ENCODE measurements at regions not wholly inside any gene's neighbourhood (a gene's known extent, or its start where the extent isn't known, plus 50 kb on each side); places are given as distances from the start of the nearest gene placed in this dataset.

DNA sequence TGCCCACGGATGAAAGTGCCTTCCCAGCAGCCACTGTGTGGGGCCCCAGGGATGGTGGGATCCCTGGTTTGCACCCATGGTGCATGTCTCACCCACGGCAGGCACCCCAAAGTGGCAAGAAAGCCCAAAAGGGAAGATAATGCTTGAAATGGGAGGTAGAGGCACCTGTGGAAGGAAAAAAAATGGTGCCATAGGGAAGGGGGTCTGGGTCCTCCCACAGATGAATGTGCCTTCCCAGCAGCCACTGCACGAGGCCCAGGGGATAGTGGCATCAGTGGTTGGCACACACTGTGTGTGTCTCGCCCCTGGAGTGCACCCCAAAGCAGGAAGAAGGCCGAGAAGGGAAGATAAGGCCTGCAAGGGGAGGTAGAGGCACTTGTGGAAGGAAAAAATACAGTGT, 264.2 kb downstream of the ALG10 start:
- in situ Hi-C loops (cut with MboI) (loop anchor here (25.0 kb wide), 3 partner anchors 99 to 301 kb away; no protein-coding TSS in a partner anchor), intact Hi-C loops (cut with micrococcal nuclease; ENCODE audit: unreplicated experiment) (no loop called here)
- ATAC-seq (no peak), FAIRE-seq (no peak), DNase-seq (ENCODE audit: low read depth, low spot score) (no peak)
- Histone ChIP-seq H3K9me3 (replicated peaks; ENCODE audit: control insufficient read depth, insufficient read depth, low read length) (no peaks in the 10 kb centered on the region; the same call in 2 of the 3 replicates), H3K27ac (ENCODE audit: control insufficient read depth, insufficient read depth) (no peak overlapping the region), H3K4me1 (ENCODE audit: control insufficient read depth, insufficient read depth, low read length) (no peaks in the 10 kb centered on the region), H3K79me2 (ENCODE audit: control insufficient read depth, insufficient read depth, low read length) (no peaks in the 10 kb centered on the region), H3K9ac (ENCODE audit: control insufficient read depth, insufficient read depth, low read length) (no peak overlapping the region), H2AFZ (ENCODE audit: control insufficient read depth, low read depth, low read length) (no peak overlapping the region), H3K27me3 (replicated peaks in 1 of 2; ENCODE audit: control insufficient read depth in 2 of 2, insufficient read depth in 2 of 2, low read length in 1 of 2) (no peaks in the 10 kb centered on the region), H3K4me2 (ENCODE audit: control insufficient read depth, insufficient read depth) (no peak overlapping the region), H4K20me1 (ENCODE audit: control insufficient read depth, insufficient read depth) (no peaks in the 10 kb centered on the region), H3K4me3 (no peak overlapping the region), H3K36me3 (ENCODE audit: control insufficient read depth in 2 of 2, insufficient read depth in 2 of 2, low read length in 1 of 2) (no peaks in the 10 kb centered on the region)
- CTCF ChIA-PET, result no interaction called here
- BruUV-seq (replicated peaks), result no TSS peak
- SMC1A ChIA-PET (ENCODE audit: uncharacterized antibody, unreplicated experiment), result no interaction called here
- RAD21 ChIA-PET (ENCODE audit: unreplicated experiment), result no interaction called here
- no peak for TF ChIP-seq RAD51 (IDR thresholded peaks at IDR 0.05)
- no peak for TF ChIP-seq BCL11A (IDR thresholded peaks at IDR 0.05; ENCODE audit: low read depth, low read length)
- no peak for TF ChIP-seq FOXM1 (IDR thresholded peaks at IDR 0.05; ENCODE audit: low read depth, low read length)
- no peak for TF ChIP-seq EZH2 (IDR thresholded peaks at IDR 0.05; ENCODE audit: borderline replicate concordance, control insufficient read depth, low read depth, low read length)
- TF ChIP-seq, protein P1, sequence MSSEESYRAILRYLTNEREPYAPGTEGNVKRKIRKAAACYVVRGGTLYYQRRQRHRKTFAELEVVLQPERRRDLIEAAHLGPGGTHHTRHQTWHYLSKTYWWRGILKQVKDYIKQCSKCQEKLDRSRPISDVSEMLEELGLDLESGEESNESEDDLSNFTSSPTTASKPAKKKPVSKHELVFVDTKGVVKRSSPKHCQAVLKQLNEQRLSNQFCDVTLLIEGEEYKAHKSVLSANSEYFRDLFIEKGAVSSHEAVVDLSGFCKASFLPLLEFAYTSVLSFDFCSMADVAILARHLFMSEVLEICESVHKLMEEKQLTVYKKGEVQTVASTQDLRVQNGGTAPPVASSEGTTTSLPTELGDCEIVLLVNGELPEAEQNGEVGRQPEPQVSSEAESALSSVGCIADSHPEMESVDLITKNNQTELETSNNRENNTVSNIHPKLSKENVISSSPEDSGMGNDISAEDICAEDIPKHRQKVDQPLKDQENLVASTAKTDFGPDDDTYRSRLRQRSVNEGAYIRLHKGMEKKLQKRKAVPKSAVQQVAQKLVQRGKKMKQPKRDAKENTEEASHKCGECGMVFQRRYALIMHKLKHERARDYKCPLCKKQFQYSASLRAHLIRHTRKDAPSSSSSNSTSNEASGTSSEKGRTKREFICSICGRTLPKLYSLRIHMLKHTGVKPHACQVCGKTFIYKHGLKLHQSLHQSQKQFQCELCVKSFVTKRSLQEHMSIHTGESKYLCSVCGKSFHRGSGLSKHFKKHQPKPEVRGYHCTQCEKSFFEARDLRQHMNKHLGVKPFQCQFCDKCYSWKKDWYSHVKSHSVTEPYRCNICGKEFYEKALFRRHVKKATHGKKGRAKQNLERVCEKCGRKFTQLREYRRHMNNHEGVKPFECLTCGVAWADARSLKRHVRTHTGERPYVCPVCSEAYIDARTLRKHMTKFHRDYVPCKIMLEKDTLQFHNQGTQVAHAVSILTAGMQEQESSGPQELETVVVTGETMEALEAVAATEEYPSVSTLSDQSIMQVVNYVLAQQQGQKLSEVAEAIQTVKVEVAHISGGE (CRISPR knock-in tag; IDR thresholded peaks at IDR 0.05), result no peak
- no peak for TF ChIP-seq NR2C2 (IDR thresholded peaks at IDR 0.05; ENCODE audit: borderline replicate concordance, control insufficient read depth, insufficient read length, low read depth)
- no peak for TF ChIP-seq DPF2 (IDR thresholded peaks at IDR 0.05)
- no peak for TF ChIP-seq PAX8 (IDR thresholded peaks at IDR 0.05)
- no peak for TF ChIP-seq LARP7 (IDR thresholded peaks at IDR 0.05)
- no peak for TF ChIP-seq ZNF274 (IDR thresholded peaks at IDR 0.05; ENCODE audit: insufficient read depth, insufficient read length)
- no peak for TF ChIP-seq GABPA (IDR thresholded peaks at IDR 0.05; ENCODE audit: low read depth)
- TF ChIP-seq, protein P2, sequence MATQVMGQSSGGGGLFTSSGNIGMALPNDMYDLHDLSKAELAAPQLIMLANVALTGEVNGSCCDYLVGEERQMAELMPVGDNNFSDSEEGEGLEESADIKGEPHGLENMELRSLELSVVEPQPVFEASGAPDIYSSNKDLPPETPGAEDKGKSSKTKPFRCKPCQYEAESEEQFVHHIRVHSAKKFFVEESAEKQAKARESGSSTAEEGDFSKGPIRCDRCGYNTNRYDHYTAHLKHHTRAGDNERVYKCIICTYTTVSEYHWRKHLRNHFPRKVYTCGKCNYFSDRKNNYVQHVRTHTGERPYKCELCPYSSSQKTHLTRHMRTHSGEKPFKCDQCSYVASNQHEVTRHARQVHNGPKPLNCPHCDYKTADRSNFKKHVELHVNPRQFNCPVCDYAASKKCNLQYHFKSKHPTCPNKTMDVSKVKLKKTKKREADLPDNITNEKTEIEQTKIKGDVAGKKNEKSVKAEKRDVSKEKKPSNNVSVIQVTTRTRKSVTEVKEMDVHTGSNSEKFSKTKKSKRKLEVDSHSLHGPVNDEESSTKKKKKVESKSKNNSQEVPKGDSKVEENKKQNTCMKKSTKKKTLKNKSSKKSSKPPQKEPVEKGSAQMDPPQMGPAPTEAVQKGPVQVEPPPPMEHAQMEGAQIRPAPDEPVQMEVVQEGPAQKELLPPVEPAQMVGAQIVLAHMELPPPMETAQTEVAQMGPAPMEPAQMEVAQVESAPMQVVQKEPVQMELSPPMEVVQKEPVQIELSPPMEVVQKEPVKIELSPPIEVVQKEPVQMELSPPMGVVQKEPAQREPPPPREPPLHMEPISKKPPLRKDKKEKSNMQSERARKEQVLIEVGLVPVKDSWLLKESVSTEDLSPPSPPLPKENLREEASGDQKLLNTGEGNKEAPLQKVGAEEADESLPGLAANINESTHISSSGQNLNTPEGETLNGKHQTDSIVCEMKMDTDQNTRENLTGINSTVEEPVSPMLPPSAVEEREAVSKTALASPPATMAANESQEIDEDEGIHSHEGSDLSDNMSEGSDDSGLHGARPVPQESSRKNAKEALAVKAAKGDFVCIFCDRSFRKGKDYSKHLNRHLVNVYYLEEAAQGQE (IDR thresholded peaks at IDR 0.05; ENCODE audit: low read depth, low read length), result no peak
- no peak for TF ChIP-seq CEBPB (IDR thresholded peaks at IDR 0.05; ENCODE audit: borderline replicate concordance in 1 of 2, low read depth in 2 of 2, low read length in 2 of 2)
- no peak for TF ChIP-seq NBN (IDR thresholded peaks at IDR 0.05)
- no peak for TF ChIP-seq HCFC1 (IDR thresholded peaks at IDR 0.05; ENCODE audit: low read length)
- TF ChIP-seq IKZF2 (IDR thresholded peaks at IDR 0.05), result no peak
- no peak for TF ChIP-seq MEF2A (IDR thresholded peaks at IDR 0.05; ENCODE audit: insufficient read depth, low read depth, low read length)
- 4% methylated on average over 4 of the region's 5 CpGs for WGBS (ENCODE audit: insufficient coverage, insufficient replicate concordance, low lambda C conversion rate, missing lambda C conversion rate)
- POLR2A ChIA-PET, result no interaction called here
